Uterus (tissue), 2 donors: ENCODE measurements at regions not wholly inside any gene's neighbourhood (a gene's known extent, or its start where the extent isn't known, plus 50 kb on each side); places are given as distances from the start of the nearest gene placed in this dataset.

Source experiments
- POLR2A ChIP-seq, 2 donors: fragments of 450-650 bp; IDR thresholded peaks; one replicate each; pipeline ENCODE4 v1.6.1; 2016; ENCODE audit warnings: antibody characterized with exemption in 2 of 2, mild to moderate bottlenecking in 1 of 2, moderate library complexity in 1 of 2
- TF ChIP-seq, protein P1 (sequence below), 4 experiments: fragments of 200-600 bp in 2 of 4; fragments of 450-650 bp in 2 of 4; sonication (generic) in 2 of 4; IDR thresholded peaks; one replicate each; pipeline ENCODE4 v1.5.1; 2016 to 2019; ENCODE audit warnings: antibody characterized with exemption in 4 of 4, mild to moderate bottlenecking in 2 of 4, moderate library complexity in 1 of 4

GRCh38 chr10:21193196-21193595 is 296.1 kb upstream of the NEBL start:
- TF ChIP-seq, protein P1, sequence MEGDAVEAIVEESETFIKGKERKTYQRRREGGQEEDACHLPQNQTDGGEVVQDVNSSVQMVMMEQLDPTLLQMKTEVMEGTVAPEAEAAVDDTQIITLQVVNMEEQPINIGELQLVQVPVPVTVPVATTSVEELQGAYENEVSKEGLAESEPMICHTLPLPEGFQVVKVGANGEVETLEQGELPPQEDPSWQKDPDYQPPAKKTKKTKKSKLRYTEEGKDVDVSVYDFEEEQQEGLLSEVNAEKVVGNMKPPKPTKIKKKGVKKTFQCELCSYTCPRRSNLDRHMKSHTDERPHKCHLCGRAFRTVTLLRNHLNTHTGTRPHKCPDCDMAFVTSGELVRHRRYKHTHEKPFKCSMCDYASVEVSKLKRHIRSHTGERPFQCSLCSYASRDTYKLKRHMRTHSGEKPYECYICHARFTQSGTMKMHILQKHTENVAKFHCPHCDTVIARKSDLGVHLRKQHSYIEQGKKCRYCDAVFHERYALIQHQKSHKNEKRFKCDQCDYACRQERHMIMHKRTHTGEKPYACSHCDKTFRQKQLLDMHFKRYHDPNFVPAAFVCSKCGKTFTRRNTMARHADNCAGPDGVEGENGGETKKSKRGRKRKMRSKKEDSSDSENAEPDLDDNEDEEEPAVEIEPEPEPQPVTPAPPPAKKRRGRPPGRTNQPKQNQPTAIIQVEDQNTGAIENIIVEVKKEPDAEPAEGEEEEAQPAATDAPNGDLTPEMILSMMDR (IDR thresholded peaks at IDR 0.05): no peak
- no peak for TF ChIP-seq POLR2A (IDR thresholded peaks at IDR 0.05)
